IPS DF 4.7 (cell line): ENCODE measurements at regions not wholly inside any gene's neighbourhood (a gene's known extent, or its start where the extent isn't known, plus 50 kb on each side); places are given as distances from the start of the nearest gene placed in this dataset.
A peak's percentile ranks its signal among the peaks of the same experiment; 100 is the strongest.

Experiments used
- DNase-seq: peaks from one replicate; pipeline ENCODE4 v3.0.0-alpha.2; 2013; ENCODE audit warnings: low spot score; ENCODE audit errors: extremely low read depth

GRCh38 chr3:104604326-104605010, 762.2 kb upstream of the ALCAM start:
- DNase-seq, result no peak

- DNase-seq, result no peak
Observed at GRCh38 chr3:104606812-104607211, 759.9 kb upstream of the ALCAM start.

- no peak for DNase-seq
Observed at GRCh38 chr3:104610730-104611652, 755.7 kb upstream of the ALCAM start.

GRCh38 chr3:104612218-104612617, 754.5 kb upstream of the ALCAM start:
- DNase-seq, result no peak

- no peak for DNase-seq
Observed at GRCh38 chr3:104614564-104614963, 752.1 kb upstream of the ALCAM start.

- peak; percentile 22 for DNase-seq
Observed at GRCh38 chr3:104628185-104628789, 738.4 kb upstream of the ALCAM start.

- no peak for DNase-seq
Observed at GRCh38 chr3:104629038-104629437, 737.7 kb upstream of the ALCAM start.

- no peak for DNase-seq
Observed at GRCh38 chr3:104631254-104631653, 735.5 kb upstream of the ALCAM start.

GRCh38 chr3:104632521-104632920, 734.2 kb upstream of the ALCAM start:
- DNase-seq, result no peak

GRCh38 chr3:104632947-104633346, 733.8 kb upstream of the ALCAM start:
- DNase-seq, result no peak

- peak; percentile 5 for DNase-seq
Observed at GRCh38 chr3:104635872-104636580, 730.7 kb upstream of the ALCAM start.

GRCh38 chr3:104642827-104643226, 723.9 kb upstream of the ALCAM start:
- no peak for DNase-seq

- DNase-seq, result no peak
Observed at GRCh38 chr3:104646196-104646595, 720.5 kb upstream of the ALCAM start.

GRCh38 chr3:104648823-104649222, 717.9 kb upstream of the ALCAM start:
- DNase-seq, result no peak

- DNase-seq, result no peak
Observed at GRCh38 chr3:104669083-104669482, 697.6 kb upstream of the ALCAM start.

- DNase-seq, result no peak
Observed at GRCh38 chr3:104672331-104672730, 694.4 kb upstream of the ALCAM start.

GRCh38 chr3:104673981-104674380, 692.7 kb upstream of the ALCAM start:
- no peak for DNase-seq

GRCh38 chr3:104676241-104676640, 690.5 kb upstream of the ALCAM start:
- no peak for DNase-seq

- DNase-seq, result no peak
Observed at GRCh38 chr3:104677932-104678331, 688.8 kb upstream of the ALCAM start.

- DNase-seq, result no peak
Observed at GRCh38 chr3:104685492-104685891, 681.2 kb upstream of the ALCAM start.

- no peak for DNase-seq
Observed at GRCh38 chr3:104687362-104687761, 679.3 kb upstream of the ALCAM start.

- no peak for DNase-seq
Observed at GRCh38 chr3:104696470-104696869, 670.2 kb upstream of the ALCAM start.
